Endothelial cell of umbilical vein (primary cell): ENCODE measurements at regions not wholly inside any gene's neighbourhood (a gene's known extent, or its start where the extent isn't known, plus 50 kb on each side); places are given as distances from the start of the nearest gene placed in this dataset.
"Not testable (repeated sequence)": the region's sequence is repeated elsewhere in the genome, so short reads cannot be mapped to it uniquely, and the experiment has no call there.

Source experiments
- BruUV-seq: library from RNA; stranded (reverse); fragments of 400-500 nt; replicated peaks from 2 replicates; lab custom pipeline; 2021; lab: Mats Ljungman, UMichigan
- CTCF ChIA-PET: fragments of 300-600, 350-600 bp; sonication (Branson Sonifier 250); formaldehyde crosslinking; loops from one replicate; lab custom pipeline; 2021; ENCODE audit warnings: antibody characterized with exemption, inconsistent platforms; lab: Charles Lee
- POLR2A ChIA-PET: fragments of 300-600, 350-600 bp; sonication (Branson Sonifier 250); formaldehyde crosslinking; loops from one replicate; lab custom pipeline; 2021; ENCODE audit warnings: antibody characterized with exemption, inconsistent platforms; lab: Charles Lee
- DNase-seq: peaks from one replicate; pipeline ENCODE4 v3.0.0-alpha.2; 2011; ENCODE audit warnings: low read depth, low spot score
- FAIRE-seq: peaks from 2 replicates; lab custom pipeline; 2011; peaks lifted over from hg19 to GRCh38; lab: Jason Lieb, UNC
- H2AFZ ChIP-seq: 2 replicates; pipeline ENCODE4 v1.6.0; 2012; ENCODE audit warnings: low read depth, low read length, control low read depth, inconsistent platforms
- H3K27ac ChIP-seq: 2 replicates; pipeline ENCODE4 v1.5.1; 2011; ENCODE audit warnings: low read depth, mild to moderate bottlenecking, control low read depth, low read length, moderate library complexity; ENCODE audit not compliant: insufficient read depth
- H3K27me3 ChIP-seq, 2 experiments: 2 replicates each; pipeline versions ENCODE4 v1.6.0 to v1.6.1; 2011; ENCODE audit warnings: low read length in 2 of 2, mixed read lengths in 1 of 2; ENCODE audit not compliant: control insufficient read depth in 2 of 2, insufficient read depth in 2 of 2
- H3K36me3 ChIP-seq, 2 experiments: 2 replicates in 1 of 2; 3 replicates in 1 of 2; pipeline ENCODE4 v1.5.1; 2011; ENCODE audit warnings: low read length in 2 of 2, mild to moderate bottlenecking in 1 of 2, moderate library complexity in 1 of 2; ENCODE audit not compliant: control insufficient read depth in 2 of 2, insufficient read depth in 2 of 2; ENCODE audit errors: extremely low read depth in 1 of 2
- H3K4me1 ChIP-seq: 3 replicates; pipeline ENCODE4 v1.5.1; 2011; ENCODE audit warnings: mild to moderate bottlenecking, low read length; ENCODE audit not compliant: control insufficient read depth, insufficient read depth; ENCODE audit errors: extremely low read depth
- H3K4me2 ChIP-seq: 2 replicates; pipeline ENCODE4 v1.6.1; 2011; ENCODE audit warnings: low read length, control low read depth, mixed read lengths; ENCODE audit not compliant: insufficient read depth
- H3K4me3 ChIP-seq, 3 experiments: fragments of 200-600 bp in 1 of 3; sonication (generic), shearing (Covaris generic) in 1 of 3; replicated peaks in 1 of 3; 2 replicates each; pipeline ENCODE4 v1.5.1; 2011 to 2016; ENCODE audit warnings: control low read depth in 3 of 3, low read length in 3 of 3, mild to moderate bottlenecking in 2 of 3, inconsistent platforms in 1 of 3, low read depth in 1 of 3, moderate library complexity in 1 of 3; ENCODE audit not compliant: insufficient read depth in 1 of 3
- H3K79me2 ChIP-seq: 2 replicates; pipeline ENCODE4 v1.6.0; 2012; ENCODE audit warnings: low read length, inconsistent platforms; ENCODE audit not compliant: control insufficient read depth, insufficient read depth
- H3K9ac ChIP-seq: replicated peaks from 2 replicates; pipeline ENCODE3; 2011; ENCODE audit warnings: low read length, control low read depth; ENCODE audit not compliant: insufficient read depth; ENCODE audit errors: extremely low read depth
- H3K9me1 ChIP-seq: replicated peaks from 3 replicates; pipeline ENCODE4 v1.6.0; 2011; ENCODE audit warnings: mild to moderate bottlenecking, low read length; ENCODE audit not compliant: control insufficient read depth, insufficient read depth; ENCODE audit errors: extremely low read depth
- H3K9me3 ChIP-seq: replicated peaks from 2 replicates; pipeline ENCODE4 v1.5.1; 2012; ENCODE audit warnings: low read length, inconsistent platforms; ENCODE audit not compliant: control insufficient read depth, insufficient read depth
- H4K20me1 ChIP-seq: replicated peaks from 2 replicates; pipeline ENCODE3; 2011; ENCODE audit warnings: mild to moderate bottlenecking, low read length; ENCODE audit not compliant: control insufficient read depth, insufficient read depth; ENCODE audit errors: extremely low read depth
- FOS ChIP-seq: IDR thresholded peaks from 2 replicates; pipeline ENCODE4 v1.6.1; 2011; ENCODE audit warnings: mild to moderate bottlenecking, low read length, moderate library complexity, borderline replicate concordance; ENCODE audit not compliant: insufficient read depth
- JUN ChIP-seq: IDR thresholded peaks from 2 replicates; pipeline ENCODE4 v1.6.1; 2011; ENCODE audit warnings: borderline replicate concordance, low read depth; ENCODE audit not compliant: insufficient read length, insufficient read depth
- MYC ChIP-seq: IDR thresholded peaks from one replicate; pipeline ENCODE4 v1.6.1; 2011; ENCODE audit warnings: mild to moderate bottlenecking, low read depth, low read length
- dilution Hi-C: fragments of 300-500 bp; cut with MboI; formaldehyde crosslinking; loops from one replicate; pipeline ENCODE4 v1.15.0; 2019; ENCODE audit warnings: low sequenced_read_pairs; ENCODE audit not compliant: extremely low pct_ligation_motif_present
- intact Hi-C: fragments of 100-400 bp; cut with micrococcal nuclease; formaldehyde crosslinking; loops from one replicate; pipeline ENCODE4 v1.10.0; 2022

- no TSS peak for BruUV-seq
- H3K9me1 ChIP-seq, result no peaks in the 10 kb centered on the region
- H3K4me1 ChIP-seq, result no peaks in the 10 kb centered on the region
- no peak overlapping the region for H3K4me2 ChIP-seq
- dilution Hi-C loops (no loop called here), intact Hi-C loops (no loop called here)
- no peak for TF ChIP-seq JUN
- no peak for TF ChIP-seq MYC
- no peak for TF ChIP-seq FOS
- H4K20me1 ChIP-seq, result no peaks in the 10 kb centered on the region
- H3K9me3 ChIP-seq, result no peaks in the 10 kb centered on the region
- ChIA-PET POLR2A (no interaction called here), CTCF (no interaction called here)
- no peaks in the 10 kb centered on the region for H3K27me3 ChIP-seq
- no peaks in the 10 kb centered on the region for H3K79me2 ChIP-seq
- FAIRE-seq, result no peak
- DNase-seq, result no peak
- no peaks in the 10 kb centered on the region for H3K36me3 ChIP-seq
- H3K4me3 ChIP-seq, result no peak overlapping the region
- H3K27ac ChIP-seq, result no peak overlapping the region
- H3K9ac ChIP-seq, result no peak overlapping the region
- H2AFZ ChIP-seq, result no peak overlapping the region
Measured at GRCh38 chr13:90846936-90847335, 500.6 kb upstream of the MIR17HG start.

- dilution Hi-C loops, H3K4me3 ChIP-seq, DNase-seq, H3K27ac ChIP-seq, H4K20me1 ChIP-seq, H3K36me3 ChIP-seq, intact Hi-C loops, H3K4me1 ChIP-seq, H3K27me3 ChIP-seq, FAIRE-seq, POLR2A ChIA-PET, CTCF ChIA-PET, H3K9ac ChIP-seq, H3K9me3 ChIP-seq, H3K79me2 ChIP-seq, H3K9me1 ChIP-seq, H2AFZ ChIP-seq, H3K4me2 ChIP-seq, BruUV-seq: not testable (repeated sequence)
Measured at GRCh38 chr13:90853666-90854065, 493.8 kb upstream of the MIR17HG start.
